GM12892 (cell line): ENCODE measurements at regions not wholly inside any gene's neighbourhood (a gene's known extent, or its start where the extent isn't known, plus 50 kb on each side); places are given as distances from the start of the nearest gene placed in this dataset.

Source experiments
- POLR2A ChIP-seq: IDR thresholded peaks from 2 replicates; pipeline ENCODE4 v1.6.1; 2011; ENCODE audit warnings: low read depth, low read length, control low read depth
- TAF1 ChIP-seq: IDR thresholded peaks from 2 replicates; pipeline ENCODE4 v1.6.1; 2011; ENCODE audit warnings: low read depth, mild to moderate bottlenecking, control low read depth, low read length, borderline replicate concordance

GRCh38 chr16:88283596-88283995 is 99.2 kb upstream of the ZNF469 start:
- no peak for TF ChIP-seq TAF1
- no peak for TF ChIP-seq POLR2A
